H1 (cell line): ENCODE measurements at regions not wholly inside any gene's neighbourhood (a gene's known extent, or its start where the extent isn't known, plus 50 kb on each side); places are given as distances from the start of the nearest gene placed in this dataset.

Experiments
- CEBPB ChIP-seq: IDR thresholded peaks from 2 replicates; pipeline ENCODE4 v1.6.1; 2012; ENCODE audit warnings: low read depth, low read length
- CTCF ChIP-seq, 3 experiments: IDR thresholded peaks; 1 replicate in 2 of 3; 2 replicates in 1 of 3; pipeline versions ENCODE4 v1.5.1 to v1.6.1; 2011; ENCODE audit warnings: low read length in 3 of 3, mild to moderate bottlenecking in 3 of 3, inconsistent platforms in 2 of 3, low read depth in 1 of 3, moderate library complexity in 1 of 3; ENCODE audit not compliant: insufficient read depth in 1 of 3; ENCODE audit errors: control extremely low read depth in 1 of 3
- POLR2A ChIP-seq, 2 experiments: IDR thresholded peaks; 1 replicate in 1 of 2; 2 replicates in 1 of 2; pipeline ENCODE4 v1.6.1; 2011; ENCODE audit warnings: low read depth in 2 of 2, low read length in 2 of 2, mild to moderate bottlenecking in 2 of 2; ENCODE audit errors: control extremely low read depth in 1 of 2
- POLR2AphosphoS5 ChIP-seq: IDR thresholded peaks from 2 replicates; pipeline ENCODE4 v1.6.1; 2011; ENCODE audit warnings: low read depth, low read length
- RAD21 ChIP-seq, 2 experiments: IDR thresholded peaks in 1 of 2; conservative IDR thresholded peaks in 1 of 2; 2 replicates each; pipeline ENCODE4 v1.6.1; 2011; ENCODE audit warnings: low read depth in 2 of 2, low read length in 2 of 2, improper control_type of control experiment in 1 of 2, inconsistent platforms in 1 of 2, mild to moderate bottlenecking in 1 of 2, moderate library complexity in 1 of 2
- SP1 ChIP-seq: IDR thresholded peaks from 2 replicates; pipeline ENCODE4 v1.6.1; 2011; ENCODE audit warnings: low read depth, low read length
- SRF ChIP-seq: IDR thresholded peaks from 2 replicates; pipeline ENCODE4 v1.6.1; 2011; ENCODE audit warnings: mild to moderate bottlenecking, low read depth, low read length, moderate library complexity
- TCF12 ChIP-seq: IDR thresholded peaks from 2 replicates; pipeline ENCODE4 v1.6.1; 2011; ENCODE audit warnings: low read depth, mild to moderate bottlenecking, low read length

GRCh38 chr16:56005958-56006357, 130.8 kb upstream of the CES5A start:
- TF ChIP-seq CTCF (IDR thresholded peaks at IDR 0.05; ENCODE audit: control extremely low read depth in 1 of 3, insufficient read depth in 1 of 3, low read depth in 1 of 3, low read length in 3 of 3): peak in 1 of 3 experiments; percentile 10; a peak in 1 of 4 replicates
- TF ChIP-seq POLR2A (IDR thresholded peaks at IDR 0.05; ENCODE audit: control extremely low read depth in 1 of 2, low read depth in 2 of 2, low read length in 2 of 2): no peak
- TF ChIP-seq TCF12: no peak
- TF ChIP-seq SRF: no peak
- no peak for TF ChIP-seq SP1
- no peak for TF ChIP-seq POLR2AphosphoS5
- TF ChIP-seq RAD21 (IDR thresholded peaks at IDR 0.05 in 1 of 2, conservative IDR thresholded peaks at IDR 0.05 in 1 of 2; ENCODE audit: low read depth in 2 of 2, low read length in 2 of 2): 0 out of 4 replicates have a peak, but pooled peaks of 1 of the 2 experiments have one; percentile 12
- no peak for TF ChIP-seq CEBPB
